ENCODE measurements at regions not wholly inside any gene's neighbourhood (a gene's known extent, or its start where the extent isn't known, plus 50 kb on each side); places are given as distances from the start of the nearest gene placed in this dataset.

DNA sequence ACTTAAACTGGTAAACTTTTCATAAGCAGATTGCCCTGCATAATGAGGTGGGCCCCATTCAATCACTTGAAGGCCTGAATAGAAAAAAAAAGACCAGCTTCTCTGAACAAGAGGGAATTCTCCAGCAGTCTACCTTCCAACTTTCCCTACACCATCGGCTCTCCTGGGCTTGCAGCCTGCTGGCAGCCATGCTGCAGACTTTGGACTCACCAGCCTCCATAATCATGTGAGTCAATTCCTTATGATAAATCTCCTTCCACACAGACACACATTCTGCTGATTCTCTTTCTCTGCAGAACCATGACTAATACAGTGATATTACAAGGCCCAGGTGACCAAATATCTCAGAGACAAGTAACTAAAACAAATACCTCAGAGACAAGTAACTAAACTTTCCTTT, 113.8 kb upstream of the WDR17 start:
- no peaks in the 10 kb centered on the region for H3K36me3 ChIP-seq (replicated peaks in 1 of 2; ENCODE audit: control insufficient read depth in 1 of 2, insufficient read depth in 2 of 2, low read length in 2 of 2)
- no peaks in the 10 kb centered on the region for H3K9me3 ChIP-seq (replicated peaks in 1 of 2; ENCODE audit: control insufficient read depth in 1 of 2, insufficient read depth in 1 of 2, low read length in 2 of 2)
- Mint-ChIP-seq H3K27me3 (ENCODE audit: low read depth in 3 of 3) (peaks cover 1 to 4% (median 3%) of the 10 kb centered on the region in 3 donors), H3K9me3 (peaks cover 0 to 2% (median 0%) of the 10 kb centered on the region in 7 donors), H3K27ac (no peak overlapping the region), H3K4me3 (no peak overlapping the region), H3K4me1 (no peaks in the 10 kb centered on the region), H3K36me3 (no peaks in the 10 kb centered on the region)
- H4K20me1 ChIP-seq (ENCODE audit: insufficient read depth, low read length), result no peaks in the 10 kb centered on the region
- DNase-seq, result no peak
- no peak for TF ChIP-seq CTCF (IDR thresholded peaks at IDR 0.05)
- no peaks in the 10 kb centered on the region for H3K27me3 ChIP-seq (ENCODE audit: control insufficient read depth in 2 of 2, insufficient read depth in 2 of 2, low read length in 2 of 2)
- H3K4me1 ChIP-seq (ENCODE audit: control insufficient read depth in 1 of 2, insufficient read depth in 2 of 2, low read length in 2 of 2), result no peaks in the 10 kb centered on the region
- WGBS (ENCODE audit: insufficient coverage), result 92% methylated on average over 1 of the region's 1 CpG
- H3K27ac ChIP-seq (ENCODE audit: low read depth in 1 of 2, low read length in 2 of 2), result no peak overlapping the region
- no peak overlapping the region for H3K4me3 ChIP-seq (replicated peaks in 1 of 3; ENCODE audit: low read depth in 2 of 3, low read length in 3 of 3)
- H2AFZ ChIP-seq (ENCODE audit: insufficient read depth, low read depth, low read length, poor library complexity, severe bottlenecking), result no peak overlapping the region
- no peaks in the 10 kb centered on the region for H3K79me2 ChIP-seq (ENCODE audit: insufficient read depth, low read length)
- no peak overlapping the region for H3K4me2 ChIP-seq (replicated peaks; ENCODE audit: extremely low read depth, low read length, poor library complexity, severe bottlenecking)
- no peak overlapping the region for H3K9ac ChIP-seq (ENCODE audit: insufficient read depth, low read length, poor library complexity, severe bottlenecking)
- intact Hi-C loops (cut with micrococcal nuclease), result no loop called here

- H3K27ac Mint-ChIP-seq, result no peak overlapping the region
- Histone ChIP-seq H3K9me3 (replicated peaks in 1 of 2; ENCODE audit: control insufficient read depth in 1 of 2, insufficient read depth in 1 of 2, low read length in 2 of 2) (no peaks in the 10 kb centered on the region), H3K4me1 (ENCODE audit: control insufficient read depth in 1 of 2, insufficient read depth in 2 of 2, low read length in 2 of 2) (no peaks in the 10 kb centered on the region), H3K9ac (ENCODE audit: insufficient read depth, low read length, poor library complexity, severe bottlenecking) (no peak overlapping the region), H3K4me2 (replicated peaks; ENCODE audit: extremely low read depth, low read length, poor library complexity, severe bottlenecking) (no peak overlapping the region), H3K79me2 (ENCODE audit: insufficient read depth, low read length) (no peaks in the 10 kb centered on the region), H4K20me1 (ENCODE audit: insufficient read depth, low read length) (no peaks in the 10 kb centered on the region), H2AFZ (ENCODE audit: insufficient read depth, low read depth, low read length, poor library complexity, severe bottlenecking) (no peak overlapping the region), H3K27me3 (ENCODE audit: control insufficient read depth in 2 of 2, insufficient read depth in 2 of 2, low read length in 2 of 2) (no peaks in the 10 kb centered on the region), H3K27ac (ENCODE audit: low read depth in 1 of 2, low read length in 2 of 2) (no peak overlapping the region), H3K36me3 (replicated peaks in 1 of 2; ENCODE audit: control insufficient read depth in 1 of 2, insufficient read depth in 2 of 2, low read length in 2 of 2) (no peaks in the 10 kb centered on the region), H3K4me3 (replicated peaks in 1 of 3; ENCODE audit: low read depth in 2 of 3, low read length in 3 of 3) (no peak overlapping the region)
- DNase-seq, result no peak
- peaks cover 1 to 4% (median 3%) of the 10 kb centered on the region in 3 donors for H3K27me3 Mint-ChIP-seq (ENCODE audit: low read depth in 3 of 3)
- TF ChIP-seq CTCF (IDR thresholded peaks at IDR 0.05), result no peak
- H3K9me3 Mint-ChIP-seq, result peaks cover 0 to 3% (median 0%) of the 10 kb centered on the region in 7 donors
- no peaks in the 10 kb centered on the region for H3K36me3 Mint-ChIP-seq
- WGBS (ENCODE audit: insufficient coverage), result no CpG with 5 or more reads among the region's 2 CpGs
- intact Hi-C loops (cut with micrococcal nuclease), result no loop called here
- no peak overlapping the region for H3K4me3 Mint-ChIP-seq
- no peaks in the 10 kb centered on the region for H3K4me1 Mint-ChIP-seq
Observed at GRCh38 chr4:175953116-175953515, 112.5 kb upstream of the WDR17 start.

Measured in CD14-positive monocyte (primary cell).